Mesenchymal stem cell (in vitro differentiated cells and primary cell): ENCODE measurements at regions not wholly inside any gene's neighbourhood (a gene's known extent, or its start where the extent isn't known, plus 50 kb on each side); places are given as distances from the start of the nearest gene placed in this dataset.

Experiments
- DNase-seq: peaks from one replicate; pipeline ENCODE4 v3.0.0-alpha.2; 2013
- H2AFZ ChIP-seq: one replicate; pipeline ENCODE4 v1.6.1; 2013; ENCODE audit warnings: low read depth, mild to moderate bottlenecking, control low read depth, inconsistent platforms, low read length, moderate library complexity
- H2AK5ac ChIP-seq: 2 replicates; pipeline ENCODE4 v1.6.1; 2013; ENCODE audit warnings: low read length, moderate library complexity, mild to moderate bottlenecking, inconsistent platforms; ENCODE audit not compliant: severe bottlenecking
- H2BK120ac ChIP-seq: one replicate; pipeline ENCODE4 v1.6.1; 2013; ENCODE audit warnings: low read depth, mild to moderate bottlenecking, inconsistent platforms, low read length, moderate library complexity
- H2BK12ac ChIP-seq, 2 experiments: one replicate each; pipeline ENCODE4 v1.6.1; 2013; ENCODE audit warnings: inconsistent platforms in 2 of 2, low read length in 2 of 2, mild to moderate bottlenecking in 2 of 2, moderate library complexity in 2 of 2, control low read depth in 1 of 2
- H2BK15ac ChIP-seq: one replicate; pipeline ENCODE4 v1.6.1; 2013; ENCODE audit warnings: mild to moderate bottlenecking, low read depth, inconsistent platforms; ENCODE audit not compliant: poor library complexity, severe bottlenecking
- H2BK5ac ChIP-seq: 2 replicates; pipeline ENCODE4 v1.6.1; 2013; ENCODE audit warnings: low read depth, mild to moderate bottlenecking, low read length, control low read depth, inconsistent platforms; ENCODE audit not compliant: poor library complexity, severe bottlenecking
- H3K14ac ChIP-seq, 2 experiments: one replicate each; pipeline ENCODE4 v1.6.1; 2013; ENCODE audit warnings: inconsistent platforms in 2 of 2, low read length in 2 of 2, control low read depth in 1 of 2, mild to moderate bottlenecking in 1 of 2, moderate library complexity in 1 of 2
- H3K18ac ChIP-seq, 2 experiments: one replicate each; pipeline ENCODE4 v1.6.1; 2013; ENCODE audit warnings: inconsistent platforms in 2 of 2, low read length in 2 of 2, control low read depth in 1 of 2, low read depth in 1 of 2, mild to moderate bottlenecking in 1 of 2
- H3K23ac ChIP-seq, 2 experiments: one replicate each; pipeline ENCODE4 v1.6.1; 2013; ENCODE audit warnings: inconsistent platforms in 2 of 2, low read length in 2 of 2, mild to moderate bottlenecking in 2 of 2, moderate library complexity in 2 of 2, control low read depth in 1 of 2
- H3K27ac ChIP-seq: 2 replicates; pipeline ENCODE4 v1.5.1; 2013; ENCODE audit warnings: mild to moderate bottlenecking, moderate library complexity, low read length, control low read depth, inconsistent platforms; ENCODE audit not compliant: poor library complexity, severe bottlenecking
- H3K27me3 ChIP-seq, 2 experiments: 2 replicates each; pipeline versions ENCODE4 v1.6.1 to v1.7.0; 2013; ENCODE audit warnings: low read length in 2 of 2, mild to moderate bottlenecking in 2 of 2, moderate library complexity in 2 of 2, control low read depth in 1 of 2, inconsistent platforms in 1 of 2; ENCODE audit not compliant: control insufficient read depth in 1 of 2, insufficient read depth in 1 of 2
- H3K36me3 ChIP-seq, 2 experiments: 2 replicates each; pipeline versions ENCODE4 v1.6.1 to v1.7.0; 2013; ENCODE audit warnings: low read length in 2 of 2, control low read depth in 1 of 2, inconsistent platforms in 1 of 2, low read depth in 1 of 2, mild to moderate bottlenecking in 1 of 2; ENCODE audit not compliant: insufficient read depth in 2 of 2, control insufficient read depth in 1 of 2
- H3K4ac ChIP-seq, 2 experiments: one replicate each; pipeline ENCODE4 v1.6.1; 2013; ENCODE audit warnings: inconsistent platforms in 2 of 2, low read length in 2 of 2, mild to moderate bottlenecking in 2 of 2, moderate library complexity in 2 of 2, control low read depth in 1 of 2, low read depth in 1 of 2
- H3K4me1 ChIP-seq: 2 replicates; pipeline ENCODE4 v1.6.1; 2013; ENCODE audit warnings: low read depth, low read length, control low read depth; ENCODE audit not compliant: control insufficient read depth, insufficient read depth
- H3K4me2 ChIP-seq: 2 replicates; pipeline ENCODE4 v1.6.1; 2013; ENCODE audit warnings: low read length, mild to moderate bottlenecking, inconsistent platforms; ENCODE audit not compliant: poor library complexity, severe bottlenecking
- H3K4me3 ChIP-seq, 2 experiments: 2 replicates each; pipeline versions ENCODE4 v1.5.1 to v1.7.0; 2013; ENCODE audit warnings: low read length in 2 of 2, mild to moderate bottlenecking in 2 of 2, control low read depth in 1 of 2, low read depth in 1 of 2; ENCODE audit not compliant: insufficient read depth in 1 of 2
- H3K79me1 ChIP-seq: replicated peaks from 2 replicates; pipeline ENCODE4 v1.6.1; 2013; ENCODE audit warnings: mild to moderate bottlenecking, control low read depth, low read length, inconsistent platforms; ENCODE audit not compliant: poor library complexity, severe bottlenecking
- H3K9ac ChIP-seq: 2 replicates; pipeline ENCODE4 v1.7.0; 2013; ENCODE audit warnings: mild to moderate bottlenecking, low read length, moderate library complexity
- H3K9me3 ChIP-seq: 2 replicates; pipeline ENCODE4 v1.7.0; 2013; ENCODE audit warnings: mild to moderate bottlenecking, low read length; ENCODE audit not compliant: control insufficient read depth
- H4K8ac ChIP-seq: one replicate; pipeline ENCODE4 v1.6.1; 2013; ENCODE audit warnings: inconsistent platforms, mild to moderate bottlenecking, low read length, moderate library complexity
- H4K91ac ChIP-seq: one replicate; pipeline ENCODE4 v1.6.1; 2013; ENCODE audit warnings: mild to moderate bottlenecking, low read length, inconsistent platforms
- WGBS: methylation state at CpG from one replicate; pipeline ENCODE4 v1.1.7; 2013; ENCODE audit warnings: mixed read lengths; 5-methylcytosine and 5-hydroxymethylcytosine counted together

DNA sequence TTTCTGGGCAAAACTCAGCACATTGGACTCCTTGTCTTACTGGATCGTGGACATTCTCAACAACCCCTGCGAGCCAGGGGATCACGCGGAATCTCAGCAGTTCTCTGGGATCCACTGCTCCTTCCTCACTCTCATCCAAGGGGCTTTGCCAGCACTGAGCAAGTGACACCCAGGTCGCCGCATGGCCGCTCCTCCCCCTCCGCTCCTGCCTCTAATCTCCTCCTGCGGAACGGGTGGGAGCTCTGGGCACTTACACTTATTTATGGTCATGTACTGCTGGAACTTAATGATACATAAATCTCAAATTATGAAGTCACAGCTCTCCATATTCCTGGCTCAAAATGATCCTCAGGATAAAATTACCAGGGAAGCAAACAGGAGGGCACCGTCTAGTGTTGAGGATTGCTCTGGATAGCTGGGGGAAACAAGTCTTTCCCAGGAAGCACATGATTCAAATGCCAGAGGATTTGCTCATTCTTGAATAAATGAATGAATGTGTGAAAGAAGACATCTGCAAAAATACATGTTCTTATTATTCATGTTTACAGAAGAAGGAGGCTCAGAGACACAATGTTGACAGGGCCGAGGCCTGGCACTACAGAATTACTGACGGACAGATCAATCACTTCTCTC, 1077.3 kb downstream of the TBC1D22A start:
- Histone ChIP-seq H2BK120ac (no peak overlapping the region), H3K27ac (no peak overlapping the region), H3K9me3 (peaks cover 3% of the 10 kb centered on the region), H2AK5ac (no peak overlapping the region), H3K23ac (no peak overlapping the region), H2BK15ac (no peak overlapping the region), H2BK12ac (no peak overlapping the region), H3K4ac (no peak overlapping the region), H4K8ac (no peak overlapping the region), H3K27me3 (no peaks in the 10 kb centered on the region), H3K4me2 (no peak overlapping the region), H3K9ac (no peak overlapping the region), H3K14ac (no peak overlapping the region), H3K79me1 (no peaks in the 10 kb centered on the region), H4K91ac (no peak overlapping the region), H2BK5ac (no peak overlapping the region), H3K18ac (no peak overlapping the region), H3K4me3 (no peak overlapping the region), H3K4me1 (no peaks in the 10 kb centered on the region), H3K36me3 (no peaks in the 10 kb centered on the region), H2AFZ (no peak overlapping the region)
- no peak for DNase-seq
- 82% methylated on average over 13 of the region's 13 CpGs for WGBS

DNA sequence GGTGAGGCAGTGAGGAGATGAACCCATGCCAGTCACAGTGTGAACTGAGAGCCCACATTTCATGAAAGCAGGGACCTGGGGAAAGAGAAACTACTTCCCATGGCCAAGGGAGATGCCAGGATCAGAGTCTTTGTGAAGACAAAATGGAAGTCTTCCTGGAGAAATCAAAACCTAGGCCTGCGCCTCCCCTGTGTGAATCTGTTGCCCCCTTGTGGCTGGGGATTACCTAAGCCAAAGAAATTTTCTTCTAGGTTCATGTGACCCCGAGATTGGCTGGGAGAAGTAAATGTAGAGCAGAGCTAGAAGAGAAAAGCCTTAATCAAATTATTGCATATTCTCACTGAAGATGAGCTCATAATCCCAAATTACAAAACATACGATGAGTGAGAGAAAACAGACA, 1075.3 kb downstream of the TBC1D22A start:
- Histone ChIP-seq H3K4me3 (no peak overlapping the region), H3K18ac (no peak overlapping the region), H3K14ac (no peak overlapping the region), H2BK120ac (no peak overlapping the region), H4K91ac (no peak overlapping the region), H3K36me3 (no peaks in the 10 kb centered on the region), H3K27ac (no peak overlapping the region), H2AFZ (no peak overlapping the region), H2BK5ac (no peak overlapping the region), H3K9ac (no peak overlapping the region), H4K8ac (no peak overlapping the region), H3K4me2 (no peak overlapping the region), H3K27me3 (peaks cover 0 to 3% of the 10 kb centered on the region in 2 experiments), H2BK15ac (no peak overlapping the region), H3K4ac (no peak overlapping the region), H3K79me1 (no peaks in the 10 kb centered on the region), H2AK5ac (no peak overlapping the region), H3K4me1 (no peaks in the 10 kb centered on the region), H3K9me3 (peaks cover 3% of the 10 kb centered on the region), H3K23ac (no peak overlapping the region), H2BK12ac (no peak overlapping the region)
- WGBS: 63% methylated on average over 1 of the region's 3 CpGs
- DNase-seq: no peak

DNA sequence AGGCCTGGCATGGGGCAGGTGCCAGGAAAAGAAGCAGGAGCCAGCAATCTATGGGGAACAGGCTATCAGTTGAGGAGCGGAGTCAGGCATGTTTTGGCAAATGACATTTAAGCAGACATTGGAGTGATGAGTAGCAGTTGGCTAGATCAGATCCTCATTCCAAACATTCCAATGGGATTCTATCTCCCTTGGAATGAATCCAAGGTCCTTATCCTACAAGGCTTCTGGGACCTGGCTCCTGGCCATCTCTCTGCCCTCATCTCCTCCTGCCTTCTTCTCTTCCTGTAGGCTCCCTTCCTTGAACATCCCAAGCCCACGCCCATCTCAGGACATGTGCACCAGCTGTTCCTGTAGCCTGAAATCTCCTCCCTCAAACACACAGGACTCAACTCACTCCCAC, 1074.5 kb downstream of the TBC1D22A start:
- no peak overlapping the region for H3K23ac ChIP-seq
- no peak overlapping the region for H2BK15ac ChIP-seq
- no peak overlapping the region for H3K4me2 ChIP-seq
- DNase-seq: no peak
- H4K91ac ChIP-seq: no peak overlapping the region
- H3K27me3 ChIP-seq: peaks cover 0 to 3% of the 10 kb centered on the region in 2 experiments
- no peak overlapping the region for H2BK120ac ChIP-seq
- no peak overlapping the region for H3K18ac ChIP-seq
- H3K9me3 ChIP-seq: peaks cover 3% of the 10 kb centered on the region
- H3K36me3 ChIP-seq: no peaks in the 10 kb centered on the region
- H3K79me1 ChIP-seq: no peaks in the 10 kb centered on the region
- H2AK5ac ChIP-seq: no peak overlapping the region
- H2AFZ ChIP-seq: no peak overlapping the region
- H2BK5ac ChIP-seq: no peak overlapping the region
- no peak overlapping the region for H3K14ac ChIP-seq
- 63% methylated on average over 2 of the region's 2 CpGs for WGBS
- H4K8ac ChIP-seq: no peak overlapping the region
- H3K4me3 ChIP-seq: no peak overlapping the region
- H2BK12ac ChIP-seq: no peak overlapping the region
- no peaks in the 10 kb centered on the region for H3K4me1 ChIP-seq
- H3K4ac ChIP-seq: no peak overlapping the region
- H3K9ac ChIP-seq: no peak overlapping the region
- no peak overlapping the region for H3K27ac ChIP-seq

DNA sequence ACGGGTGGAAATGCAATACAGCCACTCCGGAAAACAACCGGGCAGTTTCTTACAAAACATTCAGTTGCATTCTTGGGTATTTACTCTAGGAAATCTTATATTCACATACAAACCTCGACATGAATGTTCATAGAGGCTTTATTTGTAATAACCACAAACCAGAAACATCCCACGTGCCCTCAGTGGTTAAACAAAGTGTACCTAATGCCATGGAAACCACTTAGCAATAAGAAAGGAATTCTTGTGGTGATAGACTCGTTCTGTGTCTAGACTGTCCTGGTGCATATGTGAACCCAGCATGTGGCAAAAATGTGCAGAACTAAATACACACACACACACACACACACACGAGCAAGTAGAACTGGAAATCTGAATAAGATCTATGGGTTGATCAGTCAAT, 1073.3 kb downstream of the TBC1D22A start:
- no peak overlapping the region for H4K91ac ChIP-seq
- no peak overlapping the region for H2AFZ ChIP-seq
- H3K79me1 ChIP-seq: no peaks in the 10 kb centered on the region
- H3K9me3 ChIP-seq: peaks cover 3% of the 10 kb centered on the region
- WGBS: 48% methylated on average over 4 of the region's 7 CpGs
- H3K36me3 ChIP-seq: no peaks in the 10 kb centered on the region
- H4K8ac ChIP-seq: no peak overlapping the region
- no peak overlapping the region for H3K4me2 ChIP-seq
- no peak overlapping the region for H3K14ac ChIP-seq
- H2BK5ac ChIP-seq: no peak overlapping the region
- no peak overlapping the region for H3K23ac ChIP-seq
- no peaks in the 10 kb centered on the region for H3K4me1 ChIP-seq
- no peak overlapping the region for H2BK120ac ChIP-seq
- H3K27ac ChIP-seq: no peak overlapping the region
- H2BK12ac ChIP-seq: no peak overlapping the region
- DNase-seq: peak; percentile 19
- H3K4me3 ChIP-seq: no peak overlapping the region
- peak overlapping the region; percentile 8 for H3K9ac ChIP-seq
- H2AK5ac ChIP-seq: no peak overlapping the region
- H3K4ac ChIP-seq: no peak overlapping the region
- H3K18ac ChIP-seq: no peak overlapping the region
- H2BK15ac ChIP-seq: no peak overlapping the region
- peaks cover 0 to 3% of the 10 kb centered on the region in 2 experiments for H3K27me3 ChIP-seq
